ENCODE measurements at regions not wholly inside any gene's neighbourhood (a gene's known extent, or its start where the extent isn't known, plus 50 kb on each side); places are given as distances from the start of the nearest gene placed in this dataset.

DNA sequence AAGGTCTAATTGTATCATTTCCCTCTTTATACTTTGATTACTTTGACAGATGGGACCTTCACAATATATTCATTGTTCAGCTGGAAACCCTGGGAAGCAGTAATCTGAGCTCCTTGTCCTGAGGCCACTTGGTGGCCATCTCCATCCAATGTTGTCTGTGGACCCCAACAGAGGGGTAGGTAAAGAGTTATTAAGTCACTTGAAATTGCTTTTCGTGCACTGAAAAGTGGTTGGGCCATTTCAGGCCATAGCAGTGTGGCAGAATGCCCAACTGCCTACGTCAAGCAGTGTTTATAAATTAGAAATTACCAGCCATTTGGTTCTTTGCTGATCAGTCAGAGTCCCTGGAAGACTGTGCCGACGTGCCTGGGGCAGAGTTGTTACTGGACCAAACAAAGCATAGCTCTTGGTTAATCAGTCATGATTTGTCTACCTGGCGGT is 308.3 kb upstream of the USP25 start:
- H3K9me3 ChIP-seq (ENCODE audit: low read length): no peaks in the 10 kb centered on the region
- no peaks in the 10 kb centered on the region for H4K20me1 ChIP-seq (ENCODE audit: insufficient read depth, low read length)
- no peak for TF ChIP-seq CTCF (conservative IDR thresholded peaks at IDR 0.05; ENCODE audit: low read length)
- TF ChIP-seq EZH2phosphoT487 (IDR thresholded peaks at IDR 0.05; ENCODE audit: borderline replicate concordance, low read depth, low read length): no peak
- H3K4me2 ChIP-seq (ENCODE audit: low read length): no peak overlapping the region
- POLR2A ChIA-PET: interaction anchor here (0.6 kb wide), 3 partner anchors 269 to 946 kb away, joined by 3 to 4 read pairs (median 3); no protein-coding TSS in a partner anchor
- H3K4me3 ChIP-seq (ENCODE audit: low read depth, low read length, poor library complexity, severe bottlenecking): no peak overlapping the region
- no peaks in the 10 kb centered on the region for H3K36me3 ChIP-seq (ENCODE audit: insufficient read depth, low read length)
- no peak for DNase-seq (ENCODE audit: low spot score)
- intact Hi-C loops (cut with micrococcal nuclease; ENCODE audit: unreplicated experiment): no loop called here
- H3K79me2 ChIP-seq (ENCODE audit: insufficient read depth, low read depth, low read length): no peaks in the 10 kb centered on the region
- no TSS peak for BruUV-seq (replicated peaks)
- H3K9me2 ChIP-seq (ENCODE audit: insufficient read depth, low read length): no peaks in the 10 kb centered on the region
- no peaks in the 10 kb centered on the region for H3K4me1 ChIP-seq (ENCODE audit: insufficient read depth, low read length, poor library complexity, severe bottlenecking)
- no peak overlapping the region for H2AFZ ChIP-seq (ENCODE audit: low read length)
- CTCF ChIA-PET (ENCODE audit: unreplicated experiment): no interaction called here
- no peak overlapping the region for H3K27ac ChIP-seq (ENCODE audit: low read depth, low read length, poor library complexity, severe bottlenecking)

- POLR2A ChIA-PET: interaction anchor here (0.6 kb wide), 1 partner anchor 17 kb away, joined by 3 read pairs; no protein-coding TSS in a partner anchor
- H2AFZ ChIP-seq (ENCODE audit: low read length): no peak overlapping the region
- intact Hi-C loops (cut with micrococcal nuclease; ENCODE audit: unreplicated experiment): no loop called here
These were observed 307.8 kb upstream of the USP25 start for GRCh38 chr21:15421947-15422346.

More at GRCh38 chr21:15421947-15422346, 307.8 kb upstream of the USP25 start:
- DNase-seq (ENCODE audit: low spot score): no peak
- no peaks in the 10 kb centered on the region for H3K4me1 ChIP-seq (ENCODE audit: insufficient read depth, low read length, poor library complexity, severe bottlenecking)
- H3K4me3 ChIP-seq (ENCODE audit: low read depth, low read length, poor library complexity, severe bottlenecking): no peak overlapping the region
- TF ChIP-seq CTCF (conservative IDR thresholded peaks at IDR 0.05; ENCODE audit: low read length) (no peak), EZH2phosphoT487 (IDR thresholded peaks at IDR 0.05; ENCODE audit: borderline replicate concordance, low read depth, low read length) (no peak)
- BruUV-seq (replicated peaks): no TSS peak
- H3K79me2 ChIP-seq (ENCODE audit: insufficient read depth, low read depth, low read length): no peaks in the 10 kb centered on the region
- H3K27ac ChIP-seq (ENCODE audit: low read depth, low read length, poor library complexity, severe bottlenecking): no peak overlapping the region
- no peaks in the 10 kb centered on the region for H4K20me1 ChIP-seq (ENCODE audit: insufficient read depth, low read length)
- H3K9me3 ChIP-seq (ENCODE audit: low read length): no peaks in the 10 kb centered on the region
- no peaks in the 10 kb centered on the region for H3K9me2 ChIP-seq (ENCODE audit: insufficient read depth, low read length)
- H3K36me3 ChIP-seq (ENCODE audit: insufficient read depth, low read length): no peaks in the 10 kb centered on the region
- CTCF ChIA-PET (ENCODE audit: unreplicated experiment): no interaction called here
- no peak overlapping the region for H3K4me2 ChIP-seq (ENCODE audit: low read length)

Measured in OCI-LY7 (cell line).